PC-9 (cell line): ENCODE measurements at regions not wholly inside any gene's neighbourhood (a gene's known extent, or its start where the extent isn't known, plus 50 kb on each side); places are given as distances from the start of the nearest gene placed in this dataset.

Experiments
- CTCF ChIP-seq: fragments of 200-600 bp; sonication (generic); conservative IDR thresholded peaks from 2 replicates; pipeline ENCODE4 v1.6.1; 2017; ENCODE audit warnings: mixed run types, antibody characterized with exemption, mild to moderate bottlenecking, moderate library complexity
- EZH2 ChIP-seq: fragments of 200-600 bp; sonication (generic); IDR thresholded peaks from 2 replicates; pipeline ENCODE4 v1.8.0; 2017; ENCODE audit warnings: antibody characterized with exemption, low read depth

- TF ChIP-seq CTCF (no peak), EZH2 (no peak)
Observed at GRCh38 chr5:40400245-40400644, 279.5 kb upstream of the PTGER4 start.
